WI38 (cell line): ENCODE measurements at regions not wholly inside any gene's neighbourhood (a gene's known extent, or its start where the extent isn't known, plus 50 kb on each side); places are given as distances from the start of the nearest gene placed in this dataset.
"Not testable (repeated sequence)": the region's sequence is repeated elsewhere in the genome, so short reads cannot be mapped to it uniquely, and the experiment has no call there.

ENCODE experiments used
- H3K4me3 ChIP-seq: 2 replicates; pipeline ENCODE4 v1.5.1; 2011; ENCODE audit warnings: low read depth, mild to moderate bottlenecking, control low read depth, low read length
- TF ChIP-seq, protein P1 (sequence below): IDR thresholded peaks from 2 replicates; pipeline ENCODE4 v1.5.1; 2012; ENCODE audit warnings: low read depth, mild to moderate bottlenecking, control low read depth, low read length

DNA sequence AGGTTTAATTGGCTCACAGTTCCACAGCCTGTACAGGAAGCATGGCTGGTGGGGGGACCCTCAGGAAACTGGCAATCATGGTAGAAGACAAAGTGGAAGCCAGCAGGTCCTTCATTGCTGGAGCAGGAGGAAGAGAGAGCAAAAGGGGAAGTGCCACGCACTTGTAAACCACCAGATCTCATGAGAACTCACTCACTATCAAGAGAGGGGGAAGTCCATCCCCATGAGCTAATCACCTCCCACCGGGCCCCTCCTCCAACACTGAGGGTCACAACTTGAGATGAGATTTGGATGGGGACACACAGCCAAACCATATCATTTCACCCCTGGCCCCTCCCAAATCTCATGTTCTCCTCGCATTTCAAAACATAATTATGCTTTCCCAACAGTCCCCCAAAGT is 171.9 kb upstream of the CACNA2D1 start:
- TF ChIP-seq, protein P1, sequence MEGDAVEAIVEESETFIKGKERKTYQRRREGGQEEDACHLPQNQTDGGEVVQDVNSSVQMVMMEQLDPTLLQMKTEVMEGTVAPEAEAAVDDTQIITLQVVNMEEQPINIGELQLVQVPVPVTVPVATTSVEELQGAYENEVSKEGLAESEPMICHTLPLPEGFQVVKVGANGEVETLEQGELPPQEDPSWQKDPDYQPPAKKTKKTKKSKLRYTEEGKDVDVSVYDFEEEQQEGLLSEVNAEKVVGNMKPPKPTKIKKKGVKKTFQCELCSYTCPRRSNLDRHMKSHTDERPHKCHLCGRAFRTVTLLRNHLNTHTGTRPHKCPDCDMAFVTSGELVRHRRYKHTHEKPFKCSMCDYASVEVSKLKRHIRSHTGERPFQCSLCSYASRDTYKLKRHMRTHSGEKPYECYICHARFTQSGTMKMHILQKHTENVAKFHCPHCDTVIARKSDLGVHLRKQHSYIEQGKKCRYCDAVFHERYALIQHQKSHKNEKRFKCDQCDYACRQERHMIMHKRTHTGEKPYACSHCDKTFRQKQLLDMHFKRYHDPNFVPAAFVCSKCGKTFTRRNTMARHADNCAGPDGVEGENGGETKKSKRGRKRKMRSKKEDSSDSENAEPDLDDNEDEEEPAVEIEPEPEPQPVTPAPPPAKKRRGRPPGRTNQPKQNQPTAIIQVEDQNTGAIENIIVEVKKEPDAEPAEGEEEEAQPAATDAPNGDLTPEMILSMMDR, result no peak
- H3K4me3 ChIP-seq, result no peak overlapping the region

DNA sequence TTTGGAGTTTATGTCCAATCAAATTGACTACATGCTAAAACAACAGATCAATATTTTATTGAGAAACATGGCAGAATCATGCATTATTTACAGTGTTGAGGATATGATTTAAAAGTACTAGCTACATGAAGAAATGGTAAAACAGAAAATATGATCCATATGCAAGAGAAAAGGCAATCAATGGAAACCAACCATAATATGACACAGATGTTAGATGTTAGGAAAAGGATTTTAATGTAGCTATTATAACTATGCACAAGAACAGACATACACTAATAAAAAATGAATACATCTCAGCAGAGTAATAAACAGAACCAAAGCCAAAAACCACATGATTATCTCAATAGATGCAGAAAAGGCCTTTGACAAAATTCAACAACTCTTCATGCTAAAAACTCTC is 166.2 kb upstream of the CACNA2D1 start:
- TF ChIP-seq, protein P1, result no peak
- no peak overlapping the region for H3K4me3 ChIP-seq

DNA sequence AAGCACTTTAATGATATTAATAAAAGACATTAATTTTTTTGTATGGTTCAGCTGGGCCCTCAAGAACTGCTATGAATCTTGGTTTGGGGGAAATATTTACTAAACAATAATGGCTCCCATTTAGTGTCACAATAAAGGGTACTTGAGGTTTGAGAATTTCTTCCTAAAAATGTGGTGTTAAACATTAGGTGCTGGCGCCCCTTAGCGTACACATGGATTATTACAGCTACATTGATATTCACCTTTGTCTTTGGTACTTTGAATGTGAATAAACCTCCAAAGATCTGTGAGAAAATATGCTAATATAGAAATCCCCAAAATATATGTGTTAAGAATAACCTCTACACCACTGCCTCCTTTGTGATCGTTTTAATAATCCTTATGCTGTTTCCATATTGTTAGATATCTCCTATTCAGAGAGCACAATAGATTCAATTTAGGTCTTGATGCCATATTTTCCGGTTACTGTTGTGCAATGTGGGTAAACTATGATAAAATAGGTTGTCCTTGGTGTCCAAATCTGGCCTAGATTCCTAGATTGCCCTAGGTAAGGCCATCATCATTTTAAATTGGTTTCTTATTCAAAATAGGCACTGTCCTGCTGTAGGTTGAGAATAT is 161.8 kb upstream of the CACNA2D1 start:
- TF ChIP-seq, protein P1, result peak; percentile 24; the same call in 1 of the 2 replicates
- H3K4me3 ChIP-seq, result no peak overlapping the region

DNA sequence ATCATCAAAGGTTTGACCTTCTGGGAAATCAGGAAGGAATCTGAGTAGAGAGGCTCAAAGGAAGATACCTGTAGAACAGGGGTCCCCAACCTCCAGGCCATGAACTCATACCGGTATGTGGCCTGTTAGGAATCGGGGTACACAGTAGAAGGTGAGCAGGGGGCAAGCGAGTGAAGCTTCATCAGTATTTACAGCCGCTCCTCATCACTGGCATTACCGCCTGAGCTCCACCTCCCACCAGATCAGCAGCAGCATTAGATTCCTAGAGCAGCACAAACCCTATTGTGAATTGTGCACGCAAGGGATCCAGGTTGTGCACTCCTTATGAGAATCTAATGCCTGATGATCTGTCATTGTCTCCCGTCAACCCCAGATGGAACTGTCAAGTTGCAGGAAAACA is 158.5 kb upstream of the CACNA2D1 start:
- no peak overlapping the region for H3K4me3 ChIP-seq
- TF ChIP-seq, protein P1, result no peak

DNA sequence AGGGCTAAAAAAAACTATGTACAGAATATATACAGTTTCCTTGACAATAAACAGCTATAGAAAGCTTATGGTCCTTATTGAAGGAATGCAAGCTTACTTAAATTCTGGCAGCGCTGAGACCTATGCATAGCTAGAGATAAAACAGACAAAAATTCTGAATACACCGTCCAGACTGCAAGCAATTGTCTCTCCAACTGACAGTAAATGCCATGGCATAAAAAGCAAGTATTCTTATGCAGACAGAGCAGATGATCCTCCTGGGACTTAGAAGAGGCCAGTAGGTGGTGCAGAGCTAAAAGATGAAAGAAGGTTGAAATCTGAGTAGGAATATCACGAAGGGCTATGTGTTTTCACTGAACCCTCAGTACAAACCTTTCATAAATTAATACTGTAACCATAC is 157.0 kb upstream of the CACNA2D1 start:
- TF ChIP-seq, protein P1, result no peak
- no peak overlapping the region for H3K4me3 ChIP-seq

DNA sequence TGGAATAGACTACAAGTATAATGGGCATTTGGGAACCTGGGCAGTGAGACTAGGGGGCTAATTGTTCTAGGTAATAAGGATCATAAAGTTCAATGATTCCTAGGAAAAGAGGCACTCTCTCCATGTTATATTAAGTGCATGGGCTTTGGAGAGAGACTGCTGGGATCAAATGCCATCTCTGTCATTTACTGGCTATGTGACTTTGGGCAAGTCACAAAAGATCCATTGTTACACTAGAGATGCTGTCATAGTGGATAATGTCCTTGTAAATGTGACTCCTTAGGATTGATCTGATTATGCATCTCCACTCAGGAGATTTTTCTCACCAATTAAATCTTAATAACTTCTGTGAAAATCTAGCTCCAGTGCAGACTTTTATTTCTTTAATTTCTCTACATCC is 156.3 kb upstream of the CACNA2D1 start:
- no peak overlapping the region for H3K4me3 ChIP-seq
- TF ChIP-seq, protein P1, result no peak

DNA sequence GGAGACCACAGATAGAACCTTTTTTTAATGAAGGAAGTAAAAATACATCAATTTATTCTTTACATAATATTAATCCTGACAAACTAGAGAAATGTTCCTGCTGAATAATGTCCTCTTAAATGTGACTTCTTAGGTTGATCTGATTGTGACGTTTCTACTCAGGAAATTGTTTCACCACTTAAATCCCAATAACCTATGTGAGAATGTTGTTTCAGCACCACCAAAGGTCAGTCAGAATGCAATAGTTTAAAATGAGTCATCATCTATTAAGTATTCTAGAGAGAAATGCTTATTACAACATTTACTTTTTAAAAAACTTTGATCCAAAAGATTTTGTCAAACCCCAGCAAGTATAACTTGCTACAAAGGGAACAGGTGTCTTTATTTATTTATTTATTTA is 155.4 kb upstream of the CACNA2D1 start:
- TF ChIP-seq, protein P1, result no peak
- H3K4me3 ChIP-seq, result no peak overlapping the region

DNA sequence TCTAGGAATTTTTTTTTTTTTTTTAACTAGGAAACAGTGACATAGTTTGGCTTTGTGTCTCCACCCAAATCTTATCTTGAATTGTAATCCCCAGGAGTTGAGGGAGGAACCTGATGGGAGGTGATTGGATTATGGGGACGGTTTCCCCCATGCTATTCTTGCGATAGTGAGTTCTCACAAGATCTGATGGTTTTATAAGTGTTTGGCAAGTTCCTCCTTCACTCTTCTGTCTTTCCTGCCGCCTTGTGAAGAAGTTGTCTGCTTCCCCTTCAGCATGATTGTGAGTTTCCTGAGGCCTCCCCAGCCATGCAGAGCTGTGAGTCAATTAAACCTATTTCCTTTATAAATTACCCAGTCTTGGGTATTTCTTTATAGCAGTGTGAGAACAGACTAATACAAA is 152.2 kb upstream of the CACNA2D1 start:
- H3K4me3 ChIP-seq, result not testable (repeated sequence)
